HG02798 (cell line): ENCODE measurements at regions not wholly inside any gene's neighbourhood (a gene's known extent, or its start where the extent isn't known, plus 50 kb on each side); places are given as distances from the start of the nearest gene placed in this dataset.
"Not testable (repeated sequence)": the region's sequence is repeated elsewhere in the genome, so short reads cannot be mapped to it uniquely, and the experiment has no call there.

Experiments used
- ATAC-seq: cut with Tn5 transposase; IDR thresholded peaks from one replicate; pipeline ENCODE4 v1.9.1; 2021; ENCODE audit warnings: mild to moderate bottlenecking; ENCODE audit not compliant: unreplicated experiment, poor library complexity

DNA sequence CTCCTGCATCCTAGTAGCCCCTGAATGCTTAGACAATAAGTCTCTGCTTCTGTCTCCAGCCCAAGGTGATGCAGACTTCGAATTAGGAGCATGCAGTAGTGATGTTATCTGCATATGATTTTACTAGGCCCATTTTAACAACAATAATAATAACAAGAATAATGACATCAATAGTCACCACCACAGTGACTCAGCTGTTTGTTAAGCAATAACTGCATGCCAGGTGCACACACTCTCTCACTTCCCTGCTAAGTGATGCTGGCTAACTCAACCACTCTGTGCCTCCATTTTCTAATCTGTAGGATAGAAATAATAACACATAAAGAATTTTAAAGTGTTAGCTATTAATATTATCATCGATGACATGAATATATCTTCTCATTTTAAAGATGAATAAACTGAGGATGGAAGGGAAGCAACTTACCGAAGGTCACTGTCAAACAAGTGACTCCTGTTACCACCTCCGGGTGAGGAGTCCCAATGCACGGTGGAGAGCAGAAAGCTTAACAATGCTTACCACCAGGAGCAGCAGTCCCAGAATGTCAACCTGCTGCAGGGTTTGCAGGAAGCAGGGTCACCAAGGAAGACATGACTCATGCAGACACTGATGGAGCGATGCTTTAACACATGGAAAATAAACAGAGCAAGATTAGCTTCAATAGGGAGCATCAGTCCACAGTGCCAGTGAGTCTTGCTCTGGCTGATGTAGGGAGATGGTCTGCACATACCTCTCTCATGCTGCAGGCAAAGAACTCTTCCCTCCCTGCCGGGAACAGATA, 290.2 kb downstream of the SPATA17 start:
- no peak for ATAC-seq

DNA sequence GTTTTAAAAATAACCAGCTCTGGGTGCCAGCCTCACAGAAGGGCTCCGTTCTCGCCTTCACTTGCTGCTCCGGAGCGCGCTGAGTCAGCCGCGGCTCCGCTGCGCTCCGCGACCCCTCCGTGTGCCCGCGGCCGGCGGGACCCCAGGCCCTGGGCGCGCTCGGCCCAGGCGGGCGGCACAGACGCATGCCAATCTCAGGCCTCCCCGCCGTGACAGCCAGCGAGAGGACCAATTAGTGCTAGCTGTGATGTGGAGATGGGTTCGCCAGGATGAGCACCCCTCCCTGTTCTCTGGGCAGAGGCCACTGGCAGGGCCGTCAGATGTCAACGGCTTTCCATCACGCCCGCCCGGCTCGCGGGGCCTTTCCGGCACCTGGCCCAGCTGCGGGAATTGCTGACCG, 293.8 kb downstream of the SPATA17 start:
- no peak for ATAC-seq

DNA sequence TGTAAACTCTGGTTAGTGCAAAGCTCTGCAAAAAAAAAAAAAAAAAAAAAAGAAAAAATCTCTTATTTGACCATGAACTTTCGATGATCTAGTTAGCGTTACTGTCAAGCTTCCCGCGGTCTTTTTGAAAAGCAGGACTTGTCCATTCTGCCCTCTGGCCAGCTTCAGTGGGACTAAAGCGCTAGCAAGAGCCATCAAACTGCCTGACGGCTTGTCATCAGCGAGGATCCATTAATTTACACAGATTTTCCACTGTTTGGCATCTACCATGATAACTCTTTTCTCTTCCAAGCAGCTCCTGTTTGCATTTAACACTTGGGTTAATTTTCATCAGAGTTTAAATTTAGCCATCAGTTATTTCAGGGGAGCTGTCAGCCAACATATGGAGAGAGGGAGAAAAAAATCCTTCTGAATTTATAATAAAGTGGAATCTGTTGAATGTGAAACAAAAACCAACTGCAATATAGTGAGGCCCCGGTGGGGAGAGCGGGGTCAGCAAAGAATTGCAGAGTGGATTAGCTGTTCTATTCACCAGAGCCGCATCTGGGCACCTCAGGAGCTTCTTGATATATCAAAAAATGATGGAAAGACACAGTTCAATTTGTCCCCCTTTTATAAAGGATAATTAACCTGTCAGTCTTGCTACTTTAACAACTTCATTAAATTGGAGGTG, 298.2 kb downstream of the SPATA17 start:
- no peak for ATAC-seq

DNA sequence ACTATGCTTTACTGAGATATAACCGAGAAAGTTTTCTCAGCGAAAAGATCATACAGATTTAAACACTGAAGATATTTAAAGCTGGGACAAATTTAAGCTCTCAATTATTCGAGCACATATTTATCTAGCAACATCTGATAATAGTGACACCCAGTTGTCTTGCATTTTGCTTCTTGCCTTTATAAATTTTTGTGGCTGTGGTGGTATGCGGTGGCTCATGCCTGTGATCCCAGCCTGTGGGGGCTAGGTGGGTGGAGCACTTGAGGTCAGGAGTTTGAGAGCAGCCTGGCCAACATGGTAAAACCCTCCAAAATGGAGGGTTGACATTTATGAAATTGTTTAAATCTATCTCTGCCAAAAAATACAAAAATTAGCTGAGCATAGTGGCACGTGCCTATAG, 312.2 kb downstream of the SPATA17 start:
- no peak for ATAC-seq

DNA sequence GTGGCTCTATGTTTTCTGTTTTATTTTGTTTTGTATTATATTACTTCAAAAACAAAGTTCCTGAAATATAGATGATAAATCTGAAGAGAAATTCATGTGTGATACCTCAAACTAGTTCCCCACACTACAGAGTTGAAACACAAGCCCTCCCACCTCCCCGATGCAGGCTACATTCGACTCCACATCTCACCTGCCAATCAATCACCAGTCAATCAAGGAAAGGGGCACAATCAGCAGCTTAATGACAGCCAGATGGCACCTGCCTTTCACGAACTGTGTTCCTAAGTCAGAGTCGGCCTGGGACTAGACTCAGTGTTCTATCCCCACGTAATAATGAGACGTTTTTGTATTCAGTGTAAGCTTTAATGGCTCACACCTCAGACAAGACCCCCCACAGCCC, 313.4 kb downstream of the SPATA17 start:
- ATAC-seq: no peak

DNA sequence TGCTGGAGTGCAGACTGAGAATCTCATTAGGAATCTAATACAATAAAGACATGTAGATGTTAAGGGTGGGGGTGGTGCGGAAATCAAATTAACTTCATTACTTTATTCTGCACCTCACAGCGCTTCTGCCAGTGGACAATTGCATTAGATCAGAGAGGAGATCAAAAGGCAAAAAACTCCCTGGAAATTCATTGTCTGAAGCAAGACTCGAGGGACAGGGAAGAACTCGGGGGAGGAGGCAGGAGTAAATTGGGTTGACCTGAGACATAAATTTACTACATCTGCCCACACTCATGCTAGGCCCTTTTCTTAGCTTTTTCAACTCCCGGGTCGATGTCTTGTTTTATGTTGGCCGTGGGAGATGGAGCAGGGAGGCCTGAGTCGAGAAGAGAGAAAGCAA, 315.4 kb downstream of the SPATA17 start:
- no peak for ATAC-seq

DNA sequence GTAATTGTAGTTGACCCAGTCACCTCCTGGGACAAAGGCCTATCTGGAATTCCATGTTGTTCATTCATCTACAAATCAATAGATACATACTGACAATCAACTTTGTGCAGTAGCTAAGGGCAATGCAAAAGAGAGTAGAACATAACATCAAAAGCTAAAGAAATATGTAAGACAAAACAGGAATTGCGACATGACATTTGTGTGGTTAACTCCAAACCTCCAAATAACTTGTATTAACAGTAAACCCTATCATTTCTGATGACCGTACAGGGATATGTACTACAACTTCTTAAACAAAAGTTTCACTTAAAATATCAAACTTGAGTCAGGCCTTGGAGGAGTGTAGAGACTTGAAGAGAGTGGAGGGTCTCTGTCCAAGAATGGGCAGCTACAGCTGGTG, 317.6 kb downstream of the SPATA17 start:
- ATAC-seq: no peak

DNA sequence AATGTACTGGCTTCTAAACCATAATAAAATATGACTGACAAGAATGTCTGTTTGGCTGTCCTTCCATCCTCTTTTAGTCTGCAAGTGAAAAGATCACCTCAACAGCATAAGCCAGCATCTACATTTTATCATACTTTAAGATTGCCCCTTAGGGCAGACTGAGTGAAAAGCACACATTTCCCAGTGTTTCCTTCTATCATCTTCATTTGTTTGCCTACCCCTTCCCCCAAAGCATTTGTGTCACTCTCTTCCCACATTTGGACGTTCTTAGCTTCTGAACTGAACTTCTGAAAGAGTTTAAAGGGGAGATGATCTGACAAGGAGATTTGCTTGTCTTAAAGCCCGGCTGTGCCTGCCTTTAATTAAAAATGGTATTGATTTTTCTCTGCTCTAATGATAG, 322.2 kb downstream of the SPATA17 start:
- ATAC-seq: no peak

DNA sequence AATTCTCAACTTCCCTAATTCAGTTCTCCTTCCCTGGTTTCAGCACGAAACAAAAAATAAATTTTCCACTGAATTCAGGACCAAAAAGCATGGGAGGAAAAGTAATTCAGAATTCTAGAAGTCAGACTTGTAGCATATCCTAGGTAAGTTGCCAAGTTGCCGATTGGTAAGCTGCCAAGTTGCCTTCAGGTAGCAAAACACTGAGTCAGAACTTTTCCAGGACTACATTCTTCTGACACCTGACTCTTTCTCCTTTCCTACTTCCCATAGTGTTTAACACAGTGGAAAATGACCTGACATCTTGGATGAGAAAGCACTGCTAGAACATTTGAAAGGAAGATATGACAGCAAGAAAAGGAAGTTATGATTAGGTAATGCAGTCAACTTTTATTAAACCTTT, 322.8 kb downstream of the SPATA17 start:
- ATAC-seq: no peak

DNA sequence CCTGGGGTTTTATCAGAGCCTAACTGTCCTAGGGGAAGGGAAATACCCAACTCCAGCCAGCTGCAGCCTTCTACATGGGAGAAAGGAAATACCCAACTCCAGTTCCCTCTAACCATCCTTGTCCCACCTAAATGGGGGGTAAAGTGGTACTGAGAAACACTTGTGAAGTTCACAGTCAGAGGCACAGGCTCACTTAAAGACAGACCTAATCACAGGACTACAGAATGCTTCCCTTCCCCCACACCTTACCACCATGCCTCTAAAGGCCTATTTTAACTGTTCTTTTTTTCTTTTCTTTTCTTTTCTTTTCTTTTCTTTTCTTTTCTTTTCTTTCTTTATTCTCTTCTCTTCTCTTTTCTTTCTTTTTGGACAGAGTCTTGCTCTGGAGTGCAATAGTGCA, 324.6 kb downstream of the SPATA17 start:
- ATAC-seq: no peak

DNA sequence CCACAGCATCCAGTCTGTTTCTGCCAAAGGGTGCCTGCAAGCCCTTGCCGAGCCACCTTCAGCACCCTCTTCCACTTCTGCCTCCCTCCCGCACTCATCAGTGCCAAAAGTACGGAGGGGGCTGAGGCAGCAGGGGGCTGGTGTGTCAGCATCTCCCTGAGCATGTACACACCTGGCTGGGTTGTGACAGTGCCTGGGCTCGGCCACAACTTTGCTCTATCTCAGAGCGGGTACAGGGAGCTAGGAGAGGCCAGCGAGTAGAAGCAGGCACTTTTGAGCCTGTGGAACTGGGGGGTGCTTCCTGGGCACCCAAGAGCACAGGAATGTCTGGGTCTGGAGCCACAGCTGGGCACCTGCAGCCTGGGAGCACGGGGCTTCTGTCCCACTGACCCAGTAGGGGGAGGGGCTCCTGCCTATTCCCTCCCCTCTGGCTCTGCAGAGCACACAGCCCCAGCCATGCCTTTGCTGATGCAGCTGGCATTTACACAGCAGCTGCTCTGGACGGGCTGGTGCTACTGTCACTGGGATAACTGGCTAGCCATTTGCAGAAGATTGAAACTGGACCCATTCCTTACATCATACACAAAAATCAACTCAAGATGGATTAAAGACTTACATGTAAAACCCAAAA, 319.8 kb upstream of the RRP15 start:
- no peak for ATAC-seq

DNA sequence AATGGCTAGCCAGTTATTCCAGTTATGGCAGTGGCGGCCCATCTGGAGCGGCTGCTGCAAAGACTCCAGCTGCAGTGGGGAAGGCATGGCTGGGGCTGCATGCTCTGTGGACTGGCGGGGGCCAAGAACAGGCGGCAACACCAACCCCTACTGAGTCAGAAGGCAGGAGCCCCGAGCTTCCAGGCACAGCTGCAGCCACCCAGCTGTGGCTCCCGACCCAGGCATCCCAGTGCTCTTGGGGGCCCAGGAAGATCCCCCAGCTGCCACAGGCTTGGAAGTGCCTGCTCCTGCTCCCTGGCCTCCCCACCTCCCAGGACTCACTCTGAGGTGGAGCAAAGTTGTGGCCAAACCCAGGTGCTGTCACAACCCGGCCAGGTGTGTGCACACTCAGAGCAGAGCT, 317.0 kb upstream of the RRP15 start:
- no peak for ATAC-seq

DNA sequence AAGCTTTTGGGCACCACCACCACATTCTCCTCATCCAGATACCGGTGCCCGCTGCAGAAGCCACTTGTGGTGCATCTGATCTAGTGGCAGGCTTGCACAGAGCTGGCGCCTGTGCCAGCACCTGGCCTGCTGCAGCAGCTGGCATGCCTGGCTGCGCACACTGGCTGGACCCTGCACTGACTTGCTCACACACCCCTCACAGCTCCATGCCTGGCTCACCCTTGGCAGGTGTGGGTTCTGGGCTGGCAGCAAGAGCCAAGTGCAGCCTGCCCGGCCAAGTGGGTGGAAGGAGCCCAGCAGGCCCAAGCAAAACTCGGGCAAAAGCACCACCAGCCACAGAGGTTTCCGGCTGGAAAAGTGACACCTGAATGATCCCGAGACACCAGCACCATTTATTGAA, 315.7 kb upstream of the RRP15 start:
- no peak for ATAC-seq

DNA sequence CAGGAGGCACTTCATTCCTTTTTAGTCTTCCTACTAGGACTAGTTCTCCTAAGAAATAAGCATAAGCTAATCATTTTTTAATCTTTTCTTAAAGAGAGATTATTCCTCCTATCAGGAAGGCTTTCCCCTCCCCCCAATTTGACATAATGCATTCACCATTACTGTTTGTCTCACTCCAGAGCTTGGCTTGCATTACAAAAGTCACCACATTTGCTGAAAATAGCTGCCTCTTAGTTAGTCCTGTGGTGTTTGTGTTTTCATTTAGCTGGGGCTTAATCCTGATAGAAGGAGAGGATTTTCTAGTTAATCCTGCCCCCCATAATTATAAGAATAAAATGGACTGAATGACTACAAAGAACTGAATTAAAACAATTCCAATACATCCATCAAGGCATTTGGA, 307.1 kb upstream of the RRP15 start:
- no peak for ATAC-seq

DNA sequence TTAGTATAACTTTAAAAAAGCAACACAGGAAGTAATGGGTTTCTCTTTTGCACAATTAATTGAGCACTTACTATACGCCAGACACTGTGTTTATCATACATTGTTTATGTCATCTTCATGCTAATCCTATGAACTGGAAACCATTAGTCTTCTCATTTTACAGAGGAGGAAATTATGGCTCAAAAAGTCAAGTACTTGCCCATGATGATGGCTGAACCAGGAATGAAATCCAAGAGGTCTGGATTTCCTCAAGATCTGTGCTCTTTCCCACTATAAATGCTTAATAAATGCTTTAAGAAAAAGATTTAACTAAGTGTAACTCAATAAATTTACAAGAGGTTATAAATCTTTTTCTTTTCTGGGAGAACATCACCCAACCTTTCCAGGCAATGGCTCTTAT, 303.7 kb upstream of the RRP15 start:
- ATAC-seq: no peak

DNA sequence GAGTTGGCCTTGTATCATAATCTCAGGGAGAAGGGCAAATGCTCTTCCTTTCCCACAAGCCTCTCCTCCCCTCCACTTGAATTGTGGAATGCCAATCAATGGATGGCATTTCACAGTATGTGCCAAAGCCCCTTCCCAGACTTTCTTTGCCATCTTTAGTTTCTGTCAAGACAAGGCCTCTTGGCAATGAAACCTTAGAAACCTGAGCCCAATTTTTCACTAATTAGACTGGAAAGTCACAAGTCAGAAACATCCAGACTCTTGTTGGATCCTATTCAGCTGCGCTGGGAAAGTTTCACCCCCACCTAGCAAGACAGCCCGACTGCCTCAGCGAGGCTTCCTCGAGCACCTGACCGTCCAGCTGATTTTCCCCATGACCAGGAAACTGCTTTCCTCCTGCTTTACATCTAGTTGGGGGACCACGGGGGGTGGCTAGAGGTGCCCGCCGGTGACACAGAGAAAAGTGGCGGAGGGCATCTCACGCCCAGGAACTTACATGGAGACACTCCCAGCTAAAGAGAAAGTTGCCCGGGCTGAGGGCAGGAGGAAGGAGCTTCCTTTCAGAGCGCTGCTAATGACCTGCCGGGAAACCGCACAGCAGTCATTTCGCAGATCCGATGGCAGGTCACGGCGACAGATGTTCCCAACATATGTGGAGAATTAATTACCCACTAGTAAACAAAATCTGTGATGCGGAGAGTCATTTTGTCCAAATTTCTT, 302.6 kb upstream of the RRP15 start:
- ATAC-seq: no peak

DNA sequence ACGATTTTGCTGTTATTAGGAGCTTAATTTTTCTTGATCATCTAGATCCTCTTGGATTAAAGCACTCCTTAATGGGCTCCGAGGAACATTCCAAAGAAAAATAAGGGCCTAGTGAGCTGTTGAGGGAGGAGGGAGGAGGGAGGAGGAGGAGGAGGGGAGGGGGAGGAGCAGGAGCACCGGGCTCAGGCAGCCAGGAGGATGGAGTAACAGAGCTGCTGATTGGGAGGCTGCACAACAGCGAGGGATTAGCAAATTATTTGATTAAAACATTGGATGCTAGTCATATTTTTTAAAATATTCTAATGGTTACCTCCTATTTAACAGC, 302.1 kb upstream of the RRP15 start:
- no peak for ATAC-seq

DNA sequence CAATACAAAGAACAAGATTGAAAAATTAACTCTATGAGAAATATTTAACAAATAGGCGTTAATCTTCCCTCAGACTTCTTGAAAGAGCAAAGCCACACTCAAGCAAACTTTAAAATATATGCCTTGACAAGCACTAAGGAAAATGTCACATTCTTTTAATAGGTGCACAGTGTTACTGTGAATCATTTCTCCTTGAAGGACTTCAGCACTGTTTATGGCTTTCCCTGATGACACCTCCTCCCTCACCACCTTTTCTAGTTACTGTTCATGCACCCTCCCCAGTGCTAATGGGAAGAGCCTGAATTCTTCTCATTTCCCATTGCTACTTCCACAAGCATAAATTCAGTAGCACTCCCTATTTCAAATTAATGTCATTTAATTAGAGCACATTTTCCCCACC, 299.5 kb upstream of the RRP15 start:
- ATAC-seq: no peak

DNA sequence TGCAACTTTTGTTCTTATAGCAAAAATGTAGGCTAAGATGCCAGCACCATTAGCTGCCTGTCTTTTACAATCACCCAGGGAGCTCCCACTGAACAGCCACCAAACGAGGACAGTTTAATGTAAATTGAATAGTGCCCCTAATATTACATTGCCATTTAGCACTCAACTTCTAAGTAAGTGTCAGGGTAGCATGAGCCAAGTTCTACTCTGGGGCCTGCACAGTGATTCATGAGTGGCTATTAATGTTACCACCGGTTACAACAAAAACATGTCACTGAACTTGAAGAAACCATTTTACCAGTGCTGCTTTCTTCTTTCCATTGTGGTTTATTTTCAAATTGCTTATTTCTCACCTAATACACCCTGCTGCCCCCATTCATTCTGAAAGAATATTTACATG, 295.6 kb upstream of the RRP15 start:
- ATAC-seq: no peak

DNA sequence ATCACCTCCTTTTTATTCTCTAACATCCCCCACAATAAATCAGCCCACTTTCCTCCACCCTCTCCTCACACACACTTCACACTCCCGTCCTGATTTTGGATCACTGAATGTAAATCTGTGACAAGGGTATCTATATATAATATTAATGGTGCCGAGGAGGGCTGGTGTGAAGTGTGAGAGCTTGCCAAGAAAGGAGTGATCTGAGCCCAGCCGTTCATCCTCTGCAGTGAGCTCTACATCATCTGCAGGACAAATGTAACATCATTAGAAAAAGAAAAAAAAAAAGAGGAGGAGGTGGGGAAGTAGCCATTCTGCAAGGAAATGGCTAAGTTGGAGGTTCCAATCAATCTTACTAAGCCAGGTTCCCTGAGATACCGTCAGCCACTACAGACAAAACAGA, 291.7 kb upstream of the RRP15 start:
- ATAC-seq: no peak

DNA sequence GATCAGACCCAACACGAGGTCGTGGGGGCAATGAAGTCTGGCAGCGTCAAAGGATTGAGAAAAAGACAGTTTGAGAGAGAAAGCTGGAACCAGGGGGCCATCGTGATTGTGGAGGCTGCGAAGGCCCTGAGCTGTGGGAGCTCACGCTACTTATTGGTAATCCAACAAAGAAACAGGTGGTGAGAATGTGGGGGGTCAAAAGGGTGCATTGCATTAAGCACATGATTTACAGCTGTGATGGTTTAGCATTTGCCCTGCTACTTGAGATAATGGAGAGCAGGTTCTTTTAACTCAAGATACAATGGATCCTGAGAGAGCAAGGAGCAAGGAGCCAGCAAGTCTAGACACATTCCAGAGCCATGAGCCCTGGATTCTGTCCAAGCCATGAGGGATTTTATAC, 276.8 kb upstream of the RRP15 start:
- ATAC-seq: not testable (repeated sequence)
